SK-N-SH treated with all-trans-retinoic acid at 6 μM for 48 hours (cell line): ENCODE measurements at regions not wholly inside any gene's neighbourhood (a gene's known extent, or its start where the extent isn't known, plus 50 kb on each side); places are given as distances from the start of the nearest gene placed in this dataset.
"Not testable (repeated sequence)": the region's sequence is repeated elsewhere in the genome, so short reads cannot be mapped to it uniquely, and the experiment has no call there.

Experiments
- ARNTL ChIP-seq: fragments of 450-650 bp; formaldehyde crosslinking; IDR thresholded peaks from 2 replicates; pipeline ENCODE4 v1.5.0; 2020; ENCODE audit warnings: low read depth, mild to moderate bottlenecking, moderate library complexity, borderline replicate concordance
- CSDC2 ChIP-seq: fragments of 250-450 bp; sonication (Bioruptor Pico); IDR thresholded peaks from 2 replicates; pipeline ENCODE4 v1.5.0; 2020; ENCODE audit warnings: mild to moderate bottlenecking, moderate library complexity
- ZC3H10 ChIP-seq: fragments of 250-450 bp; sonication (Bioruptor Pico); IDR thresholded peaks from 2 replicates; pipeline ENCODE4 v1.5.1; 2021; ENCODE audit warnings: mild to moderate bottlenecking, moderate library complexity
- TF ChIP-seq, protein P1 (sequence below): fragments of 250-450 bp; sonication (Bioruptor Pico); IDR thresholded peaks from 2 replicates; pipeline ENCODE4 v1.8.0; 2020; ENCODE audit warnings: mild to moderate bottlenecking, moderate library complexity, borderline replicate concordance

DNA sequence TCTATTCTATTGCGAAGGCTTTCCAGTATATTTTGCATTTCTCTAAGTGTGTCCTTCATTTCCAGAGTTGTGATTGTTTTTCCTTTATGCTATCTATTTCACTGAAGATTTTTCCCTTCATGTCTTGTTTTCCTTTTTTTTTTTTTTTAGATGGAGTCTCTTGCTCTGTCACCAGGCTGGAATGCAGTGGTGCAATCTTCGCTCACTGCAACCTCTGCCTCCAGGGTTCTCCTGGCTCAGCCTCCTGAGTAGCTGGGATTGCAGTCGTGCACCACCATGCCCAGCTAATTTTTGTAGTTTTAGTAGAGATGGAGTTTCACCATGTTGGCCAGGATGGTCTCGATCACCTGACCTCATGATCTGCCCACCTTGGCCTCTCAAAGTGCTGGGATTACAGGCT lies 479.9 kb upstream of the MAN1A1 start:
- TF ChIP-seq ZC3H10, ARNTL, CSDC2 (CRISPR knock-in tag): not testable (repeated sequence)
- TF ChIP-seq, protein P1, sequence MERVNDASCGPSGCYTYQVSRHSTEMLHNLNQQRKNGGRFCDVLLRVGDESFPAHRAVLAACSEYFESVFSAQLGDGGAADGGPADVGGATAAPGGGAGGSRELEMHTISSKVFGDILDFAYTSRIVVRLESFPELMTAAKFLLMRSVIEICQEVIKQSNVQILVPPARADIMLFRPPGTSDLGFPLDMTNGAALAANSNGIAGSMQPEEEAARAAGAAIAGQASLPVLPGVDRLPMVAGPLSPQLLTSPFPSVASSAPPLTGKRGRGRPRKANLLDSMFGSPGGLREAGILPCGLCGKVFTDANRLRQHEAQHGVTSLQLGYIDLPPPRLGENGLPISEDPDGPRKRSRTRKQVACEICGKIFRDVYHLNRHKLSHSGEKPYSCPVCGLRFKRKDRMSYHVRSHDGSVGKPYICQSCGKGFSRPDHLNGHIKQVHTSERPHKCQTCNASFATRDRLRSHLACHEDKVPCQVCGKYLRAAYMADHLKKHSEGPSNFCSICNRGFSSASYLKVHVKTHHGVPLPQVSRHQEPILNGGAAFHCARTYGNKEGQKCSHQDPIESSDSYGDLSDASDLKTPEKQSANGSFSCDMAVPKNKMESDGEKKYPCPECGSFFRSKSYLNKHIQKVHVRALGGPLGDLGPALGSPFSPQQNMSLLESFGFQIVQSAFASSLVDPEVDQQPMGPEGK = not testable (repeated sequence)
